BE2C (cell line): ENCODE measurements at regions not wholly inside any gene's neighbourhood (a gene's known extent, or its start where the extent isn't known, plus 50 kb on each side); places are given as distances from the start of the nearest gene placed in this dataset.
"Not testable (repeated sequence)": the region's sequence is repeated elsewhere in the genome, so short reads cannot be mapped to it uniquely, and the experiment has no call there.

Experiments used
- DNase-seq: peaks from one replicate; pipeline ENCODE4 v3.0.0-alpha.2; 2020
- H3K27me3 ChIP-seq: fragments of 250-450 bp; sonication (Bioruptor Pico); 2 replicates; pipeline ENCODE4 v1.5.1; 2020; ENCODE audit warnings: mild to moderate bottlenecking
- H3K36me3 ChIP-seq: fragments of 250-450 bp; sonication (Bioruptor Pico); 2 replicates; pipeline ENCODE4 v1.5.1; 2020; ENCODE audit warnings: mild to moderate bottlenecking
- H3K4me1 ChIP-seq: fragments of 250-450 bp; sonication (Bioruptor Pico); 2 replicates; pipeline ENCODE4 v1.5.1; 2020
- H3K4me3 ChIP-seq: 2 replicates; pipeline ENCODE4 v1.5.1; 2011; ENCODE audit warnings: low read depth, low read length
- H3K9me3 ChIP-seq: fragments of 250-450 bp; sonication (Bioruptor Pico); 2 replicates; pipeline ENCODE4 v1.5.1; 2020
- CTCF ChIP-seq: IDR thresholded peaks from 2 replicates; pipeline ENCODE4 v1.5.1; 2012; ENCODE audit warnings: mild to moderate bottlenecking, low read depth, low read length

DNA sequence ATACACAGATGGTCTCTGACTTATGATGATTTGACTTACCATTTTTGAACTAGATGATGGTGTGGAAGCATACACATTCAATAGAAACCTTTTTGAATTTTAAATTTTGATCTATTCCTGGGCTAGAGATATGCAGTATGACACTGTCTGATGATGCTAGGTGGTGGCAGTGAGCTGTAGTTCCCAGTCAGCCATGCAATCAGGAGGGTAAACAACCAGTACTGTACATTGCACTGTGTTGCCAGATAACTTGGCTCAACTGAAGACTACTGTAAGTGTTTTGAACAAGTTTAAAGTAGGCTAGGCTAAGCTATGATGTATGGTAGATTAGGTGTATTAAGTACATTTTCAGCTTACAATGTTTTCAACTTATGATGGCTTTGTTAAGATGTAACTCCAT is 859.1 kb upstream of the ARRDC3 start:
- H3K36me3 ChIP-seq = no peaks in the 10 kb centered on the region
- no peak for TF ChIP-seq CTCF
- DNase-seq = no peak
- no peaks in the 10 kb centered on the region; the same call in 1 of the 2 replicates for H3K4me1 ChIP-seq
- no peaks in the 10 kb centered on the region for H3K9me3 ChIP-seq
- H3K27me3 ChIP-seq = no peaks in the 10 kb centered on the region
- H3K4me3 ChIP-seq = no peak overlapping the region

GRCh38 chr5:92237896-92238295 is 854.8 kb upstream of the ARRDC3 start:
- no peaks in the 10 kb centered on the region; the same call in 1 of the 2 replicates for H3K4me1 ChIP-seq
- no peak overlapping the region for H3K4me3 ChIP-seq
- H3K27me3 ChIP-seq = no peaks in the 10 kb centered on the region
- no peak for DNase-seq
- no peaks in the 10 kb centered on the region for H3K9me3 ChIP-seq
- no peak for TF ChIP-seq CTCF
- no peaks in the 10 kb centered on the region for H3K36me3 ChIP-seq

DNA sequence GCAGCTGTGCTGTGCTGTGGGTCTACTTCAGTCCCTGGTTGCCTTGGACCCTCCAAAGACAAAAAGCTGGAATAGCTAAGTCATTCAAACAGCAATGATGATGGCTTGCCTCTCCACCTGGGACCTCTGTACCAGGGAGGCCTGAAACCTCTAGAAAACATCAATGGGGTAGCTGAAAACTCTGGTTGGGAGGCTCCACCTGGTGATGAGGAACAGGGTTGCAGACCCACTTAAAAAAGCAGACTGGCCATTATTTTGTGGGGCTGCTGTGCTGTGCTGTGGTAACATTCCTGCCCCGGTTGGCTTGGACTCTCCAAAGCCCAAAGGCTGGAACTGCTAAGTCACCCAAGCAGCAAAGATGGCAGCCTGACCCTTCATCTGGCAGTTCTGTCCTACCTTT is 839.3 kb upstream of the ARRDC3 start:
- no peaks in the 10 kb centered on the region for H3K27me3 ChIP-seq
- no peak overlapping the region for H3K4me3 ChIP-seq
- no peaks in the 10 kb centered on the region for H3K4me1 ChIP-seq
- H3K36me3 ChIP-seq = peaks cover 5% of the 10 kb centered on the region
- DNase-seq = no peak
- TF ChIP-seq CTCF = peak; percentile 48
- no peaks in the 10 kb centered on the region; the same call in none of the 2 replicates for H3K9me3 ChIP-seq

DNA sequence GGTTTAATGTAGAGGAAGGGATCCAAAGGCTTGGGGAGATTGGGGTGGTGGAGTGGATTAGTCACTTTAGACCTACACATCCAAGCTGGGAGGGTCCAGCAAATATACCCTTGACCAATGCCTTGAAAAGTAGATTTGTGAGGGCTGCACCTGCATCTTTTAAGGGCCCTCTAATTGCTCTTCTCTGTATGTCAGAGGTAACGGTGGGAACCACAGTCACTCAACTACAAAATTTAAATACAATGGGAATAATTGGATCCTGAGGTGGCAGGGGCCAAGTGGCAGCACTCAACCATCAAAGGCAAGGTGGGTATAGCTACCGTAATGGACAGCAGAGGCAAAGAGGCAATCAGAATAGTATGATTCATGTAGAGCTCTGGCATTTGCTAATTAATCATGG is 833.7 kb upstream of the ARRDC3 start:
- H3K9me3 ChIP-seq, DNase-seq, H3K36me3 ChIP-seq, H3K27me3 ChIP-seq, H3K4me1 ChIP-seq, H3K4me3 ChIP-seq: not testable (repeated sequence)

GRCh38 chr5:92215116-92215515 is 832.0 kb upstream of the ARRDC3 start:
- TF ChIP-seq CTCF = no peak
- H3K27me3 ChIP-seq = no peaks in the 10 kb centered on the region
- H3K4me1 ChIP-seq = no peaks in the 10 kb centered on the region
- no peak overlapping the region for H3K4me3 ChIP-seq
- no peaks in the 10 kb centered on the region for H3K9me3 ChIP-seq
- DNase-seq = no peak
- H3K36me3 ChIP-seq = no peaks in the 10 kb centered on the region

- no peak for DNase-seq
- no peaks in the 10 kb centered on the region for H3K36me3 ChIP-seq
- 0 out of 2 replicates have a peak, but pooled peaks cover 4% of the 10 kb centered on the region for H3K4me1 ChIP-seq
- no peaks in the 10 kb centered on the region for H3K9me3 ChIP-seq
- no peak for TF ChIP-seq CTCF
- H3K27me3 ChIP-seq = no peaks in the 10 kb centered on the region
- no peak overlapping the region for H3K4me3 ChIP-seq
These were observed 825.1 kb upstream of the ARRDC3 start for GRCh38 chr5:92208265-92208664.

- TF ChIP-seq CTCF = no peak
- Histone ChIP-seq H3K4me3 (no peak overlapping the region), H3K27me3 (no peaks in the 10 kb centered on the region), H3K36me3 (no peaks in the 10 kb centered on the region), H3K4me1 (0 out of 2 replicates have a peak, but pooled peaks cover 4% of the 10 kb centered on the region), H3K9me3 (no peaks in the 10 kb centered on the region)
- DNase-seq = no peak
These were observed 824.0 kb upstream of the ARRDC3 start for GRCh38 chr5:92207151-92207550.
